ENCODE measurements at regions not wholly inside any gene's neighbourhood (a gene's known extent, or its start where the extent isn't known, plus 50 kb on each side); places are given as distances from the start of the nearest gene placed in this dataset.

DNA sequence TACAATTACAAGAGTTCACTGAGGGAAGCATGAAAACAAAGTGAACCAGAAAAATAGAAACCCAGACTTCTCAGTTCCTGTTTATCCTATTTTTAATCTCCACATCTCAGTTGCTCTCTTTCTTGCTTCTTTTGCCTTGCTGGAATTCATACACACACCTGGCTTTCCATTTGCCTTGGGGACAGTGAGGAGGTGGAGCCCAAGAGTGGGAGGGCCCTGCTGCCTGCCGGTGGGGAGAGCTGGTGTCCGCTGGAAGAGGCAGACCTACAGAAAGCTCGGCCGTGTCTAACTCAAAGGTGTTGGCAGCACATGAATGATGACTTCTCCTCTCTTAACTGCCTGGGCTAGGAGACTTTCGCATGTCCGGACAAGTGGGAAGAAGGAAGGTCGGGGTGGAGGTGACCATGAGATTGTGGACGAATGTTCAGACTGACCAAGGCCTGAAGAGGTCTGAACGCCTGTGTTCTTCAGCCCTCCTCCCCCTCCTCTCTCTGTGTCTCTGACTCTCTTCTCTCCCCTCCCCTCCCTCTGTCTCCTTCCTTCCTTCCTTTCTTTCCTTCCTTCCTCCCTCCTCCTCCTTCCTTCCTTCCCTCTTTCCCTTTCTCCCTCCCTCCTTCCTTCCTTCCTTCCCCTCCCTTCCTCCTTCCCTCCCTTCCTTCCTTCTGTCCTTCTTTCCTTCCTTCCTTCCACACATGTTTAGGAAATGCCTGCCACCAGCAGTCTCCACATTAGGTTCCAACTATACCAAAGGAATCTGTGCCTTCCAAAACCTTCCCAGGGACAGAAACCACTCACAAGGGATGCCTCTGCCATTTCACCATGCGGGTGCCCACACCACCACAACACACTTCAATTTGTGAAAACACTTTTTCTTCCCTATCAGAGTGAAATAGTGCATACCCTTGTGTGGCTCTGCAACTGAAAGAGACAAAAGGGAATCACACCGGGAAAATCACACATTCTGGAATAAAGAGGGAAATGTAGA, 157.3 kb upstream of the RUNX1 start:
- TF ChIP-seq TP53 (CRISPR knock-in tag; IDR thresholded peaks at IDR 0.05) (no peak), HDAC2 (IDR thresholded peaks at IDR 0.05) (no peak), POLR2A (IDR thresholded peaks at IDR 0.05; ENCODE audit: low read length) (no peak), EP300 (IDR thresholded peaks at IDR 0.05) (no peak)
- TF ChIP-seq, protein P1, sequence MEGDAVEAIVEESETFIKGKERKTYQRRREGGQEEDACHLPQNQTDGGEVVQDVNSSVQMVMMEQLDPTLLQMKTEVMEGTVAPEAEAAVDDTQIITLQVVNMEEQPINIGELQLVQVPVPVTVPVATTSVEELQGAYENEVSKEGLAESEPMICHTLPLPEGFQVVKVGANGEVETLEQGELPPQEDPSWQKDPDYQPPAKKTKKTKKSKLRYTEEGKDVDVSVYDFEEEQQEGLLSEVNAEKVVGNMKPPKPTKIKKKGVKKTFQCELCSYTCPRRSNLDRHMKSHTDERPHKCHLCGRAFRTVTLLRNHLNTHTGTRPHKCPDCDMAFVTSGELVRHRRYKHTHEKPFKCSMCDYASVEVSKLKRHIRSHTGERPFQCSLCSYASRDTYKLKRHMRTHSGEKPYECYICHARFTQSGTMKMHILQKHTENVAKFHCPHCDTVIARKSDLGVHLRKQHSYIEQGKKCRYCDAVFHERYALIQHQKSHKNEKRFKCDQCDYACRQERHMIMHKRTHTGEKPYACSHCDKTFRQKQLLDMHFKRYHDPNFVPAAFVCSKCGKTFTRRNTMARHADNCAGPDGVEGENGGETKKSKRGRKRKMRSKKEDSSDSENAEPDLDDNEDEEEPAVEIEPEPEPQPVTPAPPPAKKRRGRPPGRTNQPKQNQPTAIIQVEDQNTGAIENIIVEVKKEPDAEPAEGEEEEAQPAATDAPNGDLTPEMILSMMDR (IDR thresholded peaks at IDR 0.05) = no peak
- TF ChIP-seq, protein P2, sequence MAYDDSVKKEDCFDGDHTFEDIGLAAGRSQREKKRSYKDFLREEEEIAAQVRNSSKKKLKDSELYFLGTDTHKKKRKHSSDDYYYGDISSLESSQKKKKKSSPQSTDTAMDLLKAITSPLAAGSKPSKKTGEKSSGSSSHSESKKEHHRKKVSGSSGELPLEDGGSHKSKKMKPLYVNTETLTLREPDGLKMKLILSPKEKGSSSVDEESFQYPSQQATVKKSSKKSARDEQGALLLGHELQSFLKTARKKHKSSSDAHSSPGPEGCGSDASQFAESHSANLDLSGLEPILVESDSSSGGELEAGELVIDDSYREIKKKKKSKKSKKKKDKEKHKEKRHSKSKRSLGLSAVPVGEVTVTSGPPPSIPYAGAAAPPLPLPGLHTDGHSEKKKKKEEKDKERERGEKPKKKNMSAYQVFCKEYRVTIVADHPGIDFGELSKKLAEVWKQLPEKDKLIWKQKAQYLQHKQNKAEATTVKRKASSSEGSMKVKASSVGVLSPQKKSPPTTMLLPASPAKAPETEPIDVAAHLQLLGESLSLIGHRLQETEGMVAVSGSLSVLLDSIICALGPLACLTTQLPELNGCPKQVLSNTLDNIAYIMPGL (CRISPR knock-in tag; IDR thresholded peaks at IDR 0.05; ENCODE audit: borderline replicate concordance) = no peak
- TF ChIP-seq, protein P3, sequence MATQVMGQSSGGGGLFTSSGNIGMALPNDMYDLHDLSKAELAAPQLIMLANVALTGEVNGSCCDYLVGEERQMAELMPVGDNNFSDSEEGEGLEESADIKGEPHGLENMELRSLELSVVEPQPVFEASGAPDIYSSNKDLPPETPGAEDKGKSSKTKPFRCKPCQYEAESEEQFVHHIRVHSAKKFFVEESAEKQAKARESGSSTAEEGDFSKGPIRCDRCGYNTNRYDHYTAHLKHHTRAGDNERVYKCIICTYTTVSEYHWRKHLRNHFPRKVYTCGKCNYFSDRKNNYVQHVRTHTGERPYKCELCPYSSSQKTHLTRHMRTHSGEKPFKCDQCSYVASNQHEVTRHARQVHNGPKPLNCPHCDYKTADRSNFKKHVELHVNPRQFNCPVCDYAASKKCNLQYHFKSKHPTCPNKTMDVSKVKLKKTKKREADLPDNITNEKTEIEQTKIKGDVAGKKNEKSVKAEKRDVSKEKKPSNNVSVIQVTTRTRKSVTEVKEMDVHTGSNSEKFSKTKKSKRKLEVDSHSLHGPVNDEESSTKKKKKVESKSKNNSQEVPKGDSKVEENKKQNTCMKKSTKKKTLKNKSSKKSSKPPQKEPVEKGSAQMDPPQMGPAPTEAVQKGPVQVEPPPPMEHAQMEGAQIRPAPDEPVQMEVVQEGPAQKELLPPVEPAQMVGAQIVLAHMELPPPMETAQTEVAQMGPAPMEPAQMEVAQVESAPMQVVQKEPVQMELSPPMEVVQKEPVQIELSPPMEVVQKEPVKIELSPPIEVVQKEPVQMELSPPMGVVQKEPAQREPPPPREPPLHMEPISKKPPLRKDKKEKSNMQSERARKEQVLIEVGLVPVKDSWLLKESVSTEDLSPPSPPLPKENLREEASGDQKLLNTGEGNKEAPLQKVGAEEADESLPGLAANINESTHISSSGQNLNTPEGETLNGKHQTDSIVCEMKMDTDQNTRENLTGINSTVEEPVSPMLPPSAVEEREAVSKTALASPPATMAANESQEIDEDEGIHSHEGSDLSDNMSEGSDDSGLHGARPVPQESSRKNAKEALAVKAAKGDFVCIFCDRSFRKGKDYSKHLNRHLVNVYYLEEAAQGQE (IDR thresholded peaks at IDR 0.05) = no peak
- TF ChIP-seq, protein P4, sequence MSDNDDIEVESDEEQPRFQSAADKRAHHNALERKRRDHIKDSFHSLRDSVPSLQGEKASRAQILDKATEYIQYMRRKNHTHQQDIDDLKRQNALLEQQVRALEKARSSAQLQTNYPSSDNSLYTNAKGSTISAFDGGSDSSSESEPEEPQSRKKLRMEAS (IDR thresholded peaks at IDR 0.05) = no peak

All from A549 (cell line).